ENCODE measurements at regions not wholly inside any gene's neighbourhood (a gene's known extent, or its start where the extent isn't known, plus 50 kb on each side); places are given as distances from the start of the nearest gene placed in this dataset.

DNA sequence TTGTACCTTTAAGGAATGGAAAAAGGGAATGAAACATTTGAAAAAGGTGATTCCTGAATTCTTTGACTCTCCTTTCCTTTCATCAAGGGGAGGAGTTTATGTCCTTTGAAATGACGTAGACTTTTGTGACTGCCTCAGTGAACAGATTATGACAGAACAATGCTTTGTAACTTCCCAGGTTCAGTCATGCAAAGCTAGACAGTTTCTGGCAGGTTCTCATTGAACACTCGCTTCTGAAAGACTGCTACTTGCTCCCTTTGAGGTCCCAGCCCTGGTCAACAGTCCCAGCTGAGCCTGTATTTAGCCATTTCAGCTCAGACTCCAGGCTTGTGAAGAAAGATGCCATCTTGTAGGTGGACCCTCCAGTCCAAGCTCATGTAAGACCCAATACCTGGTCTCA is 1178.9 kb downstream of the BCL11B start:
- Histone ChIP-seq H3K4me1 (no peaks in the 10 kb centered on the region), H3K27me3 (no peaks in the 10 kb centered on the region)
- 63% methylated on average over 2 of the region's 2 CpGs for WGBS

DNA sequence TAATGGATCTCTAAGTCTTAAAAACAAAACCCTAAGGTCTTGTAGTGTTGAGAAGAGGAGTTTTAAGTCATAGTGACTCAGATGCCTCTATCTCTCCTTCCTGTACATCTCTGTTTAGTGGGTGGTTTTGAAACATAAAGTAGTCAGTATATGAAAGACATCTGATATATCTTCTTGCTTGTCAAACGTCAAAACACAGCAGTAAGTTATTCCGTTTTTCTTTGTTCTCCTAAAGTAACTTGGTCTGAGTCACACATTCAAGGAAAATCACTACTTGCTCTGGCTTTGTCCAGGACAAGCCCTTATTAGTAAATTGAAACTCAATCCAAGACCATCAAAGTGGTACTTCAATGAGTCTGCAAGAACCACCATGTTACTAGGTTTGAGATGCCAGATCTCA is 1172.5 kb downstream of the BCL11B start:
- intact Hi-C loops (cut with DNase I), result no loop called here
- no peak overlapping the region for H3K27ac ChIP-seq (replicated peaks in 1 of 4)
- H3K9me3 ChIP-seq, result peaks cover 0 to 3% (median 0%) of the 10 kb centered on the region in 4 donors
- no peak overlapping the region for H3K4me3 ChIP-seq
- 73% methylated on average over 2 of the region's 2 CpGs for WGBS
- TF ChIP-seq, protein P1, sequence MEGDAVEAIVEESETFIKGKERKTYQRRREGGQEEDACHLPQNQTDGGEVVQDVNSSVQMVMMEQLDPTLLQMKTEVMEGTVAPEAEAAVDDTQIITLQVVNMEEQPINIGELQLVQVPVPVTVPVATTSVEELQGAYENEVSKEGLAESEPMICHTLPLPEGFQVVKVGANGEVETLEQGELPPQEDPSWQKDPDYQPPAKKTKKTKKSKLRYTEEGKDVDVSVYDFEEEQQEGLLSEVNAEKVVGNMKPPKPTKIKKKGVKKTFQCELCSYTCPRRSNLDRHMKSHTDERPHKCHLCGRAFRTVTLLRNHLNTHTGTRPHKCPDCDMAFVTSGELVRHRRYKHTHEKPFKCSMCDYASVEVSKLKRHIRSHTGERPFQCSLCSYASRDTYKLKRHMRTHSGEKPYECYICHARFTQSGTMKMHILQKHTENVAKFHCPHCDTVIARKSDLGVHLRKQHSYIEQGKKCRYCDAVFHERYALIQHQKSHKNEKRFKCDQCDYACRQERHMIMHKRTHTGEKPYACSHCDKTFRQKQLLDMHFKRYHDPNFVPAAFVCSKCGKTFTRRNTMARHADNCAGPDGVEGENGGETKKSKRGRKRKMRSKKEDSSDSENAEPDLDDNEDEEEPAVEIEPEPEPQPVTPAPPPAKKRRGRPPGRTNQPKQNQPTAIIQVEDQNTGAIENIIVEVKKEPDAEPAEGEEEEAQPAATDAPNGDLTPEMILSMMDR (IDR thresholded peaks at IDR 0.05), result no peak
- no peaks in the 10 kb centered on the region for H3K27me3 ChIP-seq
- H3K4me1 ChIP-seq, result no peaks in the 10 kb centered on the region
- peak; percentile 12 for DNase-seq (ENCODE audit: extremely low spot score)
- no peaks in the 10 kb centered on the region for H3K36me3 ChIP-seq

More for the DNA sequence above, 1178.9 kb downstream of the BCL11B start:
- TF ChIP-seq EP300 (IDR thresholded peaks at IDR 0.05) (no peak), POLR2AphosphoS5 (IDR thresholded peaks at IDR 0.05) (no peak)
- TF ChIP-seq, protein P1 (IDR thresholded peaks at IDR 0.05), result no peak
- DNase-seq (ENCODE audit: extremely low spot score), result peak; percentile 55
- intact Hi-C loops (cut with DNase I), result no loop called here
- Histone ChIP-seq H3K36me3 (no peaks in the 10 kb centered on the region), H3K9me3 (peaks cover 0 to 1% (median 0%) of the 10 kb centered on the region in 4 donors), H3K27ac (replicated peaks in 1 of 4) (no peak overlapping the region), H3K4me3 (no peak overlapping the region)

DNA sequence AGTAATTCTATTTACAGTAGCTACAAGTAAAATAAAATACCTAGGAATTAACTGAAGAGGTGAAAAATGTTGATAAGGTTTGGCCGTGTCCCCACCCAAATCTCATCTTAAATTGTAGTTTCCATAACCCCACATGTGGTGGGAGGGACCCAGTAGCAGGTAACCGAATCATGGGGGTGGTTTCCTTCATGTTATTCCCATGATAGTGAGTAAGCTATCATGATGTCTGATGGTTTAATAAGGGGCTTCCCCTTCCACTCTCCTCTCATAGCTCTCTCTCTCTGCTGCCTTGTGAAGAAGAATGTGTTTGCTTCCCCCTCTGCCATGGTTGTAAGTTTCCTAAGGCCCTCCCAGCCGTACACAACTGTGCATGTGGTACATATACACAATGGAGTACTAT is 1170.7 kb downstream of the BCL11B start:
- peak; percentile 34 for DNase-seq (ENCODE audit: extremely low spot score)
- TF ChIP-seq EP300 (IDR thresholded peaks at IDR 0.05) (no peak), POLR2A (IDR thresholded peaks at IDR 0.05; ENCODE audit: low read depth) (no peak), POLR2AphosphoS5 (IDR thresholded peaks at IDR 0.05) (no peak)
- TF ChIP-seq, protein P1 (IDR thresholded peaks at IDR 0.05), result no peak
- Histone ChIP-seq H3K27me3 (no peaks in the 10 kb centered on the region), H3K4me1 (no peaks in the 10 kb centered on the region), H3K27ac (replicated peaks in 1 of 4) (no peak overlapping the region), H3K36me3 (no peaks in the 10 kb centered on the region), H3K4me3 (no peak overlapping the region), H3K9me3 (peaks cover 0 to 3% (median 0%) of the 10 kb centered on the region in 4 donors)
- intact Hi-C loops (cut with DNase I), result no loop called here
- 67% methylated on average over 3 of the region's 3 CpGs for whole genome bisulfite sequencing

DNA sequence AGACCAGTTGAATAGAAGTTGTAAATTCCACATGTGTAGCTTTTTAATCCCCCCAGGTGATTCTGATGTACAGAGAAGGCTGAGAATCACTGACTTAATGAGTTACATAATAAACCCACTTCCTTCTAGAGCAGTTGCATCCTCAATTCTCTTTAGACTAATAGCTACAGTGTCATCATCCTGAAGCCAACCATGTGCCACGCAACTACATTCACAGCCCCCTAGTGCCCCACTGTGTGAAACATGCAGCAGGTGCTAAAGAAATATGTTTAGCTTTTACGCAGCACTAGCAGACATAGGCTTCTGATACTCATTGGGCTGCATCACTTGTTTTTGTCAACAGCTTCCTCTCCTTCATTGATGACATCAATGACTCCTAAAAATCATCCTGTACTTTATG is 1168.3 kb downstream of the BCL11B start:
- no peaks in the 10 kb centered on the region for H3K4me1 ChIP-seq
- no peaks in the 10 kb centered on the region for H3K27me3 ChIP-seq
- no peaks in the 10 kb centered on the region for H3K36me3 ChIP-seq
- peak; percentile 47 for DNase-seq (ENCODE audit: extremely low spot score)
- no peak for TF ChIP-seq POLR2A (IDR thresholded peaks at IDR 0.05; ENCODE audit: low read depth)
- TF ChIP-seq, protein P1 (IDR thresholded peaks at IDR 0.05), result no peak
- H3K9me3 ChIP-seq, result no peaks in the 10 kb centered on the region
- no peak overlapping the region for H3K27ac ChIP-seq (replicated peaks in 1 of 4)
- WGBS, result 91% methylated on average over 2 of the region's 2 CpGs
- H3K4me3 ChIP-seq, result no peak overlapping the region
- intact Hi-C loops (cut with DNase I), result no loop called here

DNA sequence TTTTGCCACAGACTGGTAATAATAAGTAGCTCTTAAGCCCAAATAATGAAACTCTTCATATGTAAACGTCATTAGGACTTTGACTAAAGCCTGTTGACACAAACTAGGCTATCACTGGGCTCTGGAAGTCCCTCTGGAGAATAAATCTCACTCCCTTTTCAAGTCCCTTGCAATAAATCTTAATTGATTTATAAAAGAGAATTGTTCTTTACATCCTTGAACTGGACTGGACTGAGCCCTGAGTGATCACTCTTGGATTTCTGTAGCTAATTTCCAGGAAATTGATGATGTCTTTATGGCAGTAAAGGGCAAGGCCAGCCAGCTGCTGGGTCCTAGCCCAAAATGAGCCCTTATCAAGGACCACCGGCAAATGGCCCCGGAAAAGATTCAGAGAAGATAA is 1162.7 kb downstream of the BCL11B start:
- intact Hi-C loops (cut with DNase I), result no loop called here
- Histone ChIP-seq H3K36me3 (no peaks in the 10 kb centered on the region), H3K27me3 (no peaks in the 10 kb centered on the region), H3K27ac (replicated peaks in 1 of 4) (no peak overlapping the region), H3K9me3 (no peaks in the 10 kb centered on the region), H3K4me3 (no peak overlapping the region), H3K4me1 (no peaks in the 10 kb centered on the region)
- peak; percentile 14 for DNase-seq (ENCODE audit: extremely low spot score)
- WGBS, result 68% methylated on average over 3 of the region's 3 CpGs
- TF ChIP-seq POLR2AphosphoS5 (IDR thresholded peaks at IDR 0.05) (no peak), EP300 (IDR thresholded peaks at IDR 0.05) (no peak), POLR2A (IDR thresholded peaks at IDR 0.05; ENCODE audit: low read depth) (no peak)
- TF ChIP-seq, protein P1 (IDR thresholded peaks at IDR 0.05), result no peak
